DMS53 (cell line): ENCODE measurements at regions not wholly inside any gene's neighbourhood (a gene's known extent, or its start where the extent isn't known, plus 50 kb on each side); places are given as distances from the start of the nearest gene placed in this dataset.
"Not testable (repeated sequence)": the region's sequence is repeated elsewhere in the genome, so short reads cannot be mapped to it uniquely, and the experiment has no call there.

ENCODE experiments used
- DNase-seq: peaks from one replicate; lab custom pipeline; 2025; lab: John Stamatoyannopoulos, UW

GRCh38 chr10:53534428-53534827 is 761.8 kb upstream of the MBL2 start:
- DNase-seq, result no peak

DNA sequence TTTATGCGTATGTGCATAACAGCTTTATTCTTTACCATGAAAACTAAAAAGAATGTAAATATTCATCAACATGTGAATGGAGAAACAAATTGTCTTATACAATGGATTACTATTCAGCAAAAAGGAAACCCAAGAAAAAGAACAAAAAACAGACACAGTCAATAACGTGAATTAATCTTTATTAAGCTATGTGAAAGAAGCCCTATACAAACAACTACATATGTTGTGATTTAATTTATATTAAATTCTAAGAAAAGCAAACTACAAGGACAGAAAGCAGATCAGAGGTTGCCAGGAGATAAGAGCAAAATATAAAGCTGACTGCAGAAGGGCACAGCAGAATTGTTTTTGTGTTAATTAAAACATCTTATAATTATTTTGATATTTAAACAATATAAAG is 756.4 kb upstream of the MBL2 start:
- no peak for DNase-seq

DNA sequence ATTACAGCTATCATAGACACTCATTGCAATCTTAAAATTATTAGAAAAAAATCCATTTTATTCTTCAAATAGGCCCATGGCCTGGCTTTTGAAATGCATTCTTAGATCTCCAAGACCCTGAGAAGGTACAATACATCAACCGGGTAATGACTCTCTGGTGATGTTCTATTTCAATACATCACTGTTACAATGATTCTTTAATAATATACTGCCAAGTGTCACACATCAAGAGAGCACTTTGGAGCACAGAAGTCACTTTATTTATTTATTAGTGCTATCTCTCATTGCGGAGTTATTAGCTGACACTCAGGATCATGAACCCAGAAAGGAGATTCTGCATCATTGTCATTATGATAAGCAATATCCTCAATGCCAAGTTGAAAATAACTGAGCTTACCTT is 748.5 kb upstream of the MBL2 start:
- DNase-seq, result no peak

- DNase-seq, result no peak
These were observed 735.6 kb upstream of the MBL2 start for GRCh38 chr10:53508197-53508596.

- not testable (repeated sequence) for DNase-seq
These were observed 731.9 kb upstream of the MBL2 start for GRCh38 chr10:53504492-53504891.

GRCh38 chr10:53491774-53492173 is 719.2 kb upstream of the MBL2 start:
- DNase-seq, result no peak

DNA sequence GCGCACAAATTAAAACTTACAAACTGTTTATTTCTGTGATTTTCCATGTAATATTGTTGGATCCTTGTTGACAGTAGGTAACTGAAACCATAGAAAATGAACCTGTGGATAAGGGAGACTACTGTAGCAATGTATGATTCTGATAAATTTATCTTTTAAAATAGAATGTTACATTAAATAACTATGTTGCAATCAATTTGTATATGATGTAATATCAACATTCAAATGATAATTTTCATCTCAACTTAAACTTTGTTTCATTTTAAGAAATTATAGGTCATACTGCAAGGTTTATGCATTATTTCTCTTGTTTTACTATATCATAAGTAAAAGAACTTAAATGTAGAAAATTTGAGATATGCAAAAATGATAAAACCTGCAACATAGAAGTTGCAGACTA is 718.0 kb upstream of the MBL2 start:
- no peak for DNase-seq

GRCh38 chr10:53489335-53490182 is 717.0 kb upstream of the MBL2 start:
- no peak for DNase-seq

DNA sequence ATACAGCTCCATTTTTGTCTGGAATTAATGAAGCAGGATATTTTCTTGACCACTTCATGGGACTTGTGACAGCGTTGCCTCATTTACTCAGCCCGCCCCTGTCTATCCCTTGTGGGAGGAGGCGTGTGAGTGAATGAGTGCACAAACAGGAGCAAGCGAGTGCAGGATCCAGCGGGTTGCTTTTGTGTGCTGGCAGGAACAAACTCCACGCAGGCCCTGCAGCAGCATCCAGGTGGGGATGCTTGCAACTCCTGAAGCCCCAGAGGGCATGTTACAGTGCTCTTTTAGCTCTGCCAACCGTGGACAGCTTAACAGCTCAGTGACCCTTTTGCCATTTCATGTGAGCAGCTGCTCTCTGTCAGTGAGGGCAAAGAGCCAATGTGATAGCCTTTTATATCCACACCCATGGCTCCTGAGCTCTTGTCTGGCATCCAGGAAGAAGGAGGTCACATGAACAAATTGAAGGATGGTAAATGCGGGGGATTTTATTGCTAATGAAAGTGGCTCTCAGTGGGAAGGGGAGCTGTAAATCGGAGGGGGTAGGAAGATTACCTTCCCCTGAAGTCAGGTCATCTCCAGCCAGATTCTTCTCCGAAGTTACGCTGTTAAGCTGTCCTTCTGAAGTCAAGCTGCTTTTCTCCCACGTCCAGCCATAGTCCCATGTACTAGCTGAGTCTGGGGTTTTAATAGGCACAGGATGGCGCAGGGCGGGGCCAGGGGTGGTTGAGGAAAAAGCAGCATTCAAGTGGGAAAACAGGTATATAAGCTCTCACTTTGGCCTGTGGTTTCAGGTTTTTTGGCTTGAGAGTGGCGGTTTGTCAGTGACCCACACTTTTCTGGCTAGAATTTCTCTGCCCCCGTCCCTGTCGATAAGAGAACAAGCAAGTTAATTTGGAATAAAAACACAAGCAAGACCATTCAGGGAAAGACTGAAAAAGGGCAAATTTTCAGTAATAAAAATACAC is 714.7 kb upstream of the MBL2 start:
- DNase-seq, result no peak

DNA sequence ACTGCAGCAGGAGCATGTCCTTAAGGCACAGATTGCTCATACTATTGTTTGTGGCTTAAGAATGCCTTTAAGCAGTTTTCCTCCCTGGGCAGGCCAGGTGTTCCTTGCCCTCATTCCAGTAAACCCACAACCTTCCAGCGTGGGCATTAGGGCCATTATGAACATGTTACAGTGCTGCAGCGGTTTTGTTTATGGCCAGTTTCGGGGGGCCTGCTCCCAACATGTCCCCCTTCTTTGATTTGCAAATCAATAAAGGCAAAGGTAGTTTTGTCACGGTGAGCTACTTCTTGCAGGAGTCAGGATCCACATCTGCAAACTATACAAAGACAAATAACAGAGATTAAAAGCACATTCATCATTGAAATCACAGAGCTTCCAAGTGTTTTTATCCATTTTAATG is 712.8 kb upstream of the MBL2 start:
- DNase-seq, result not testable (repeated sequence)

DNA sequence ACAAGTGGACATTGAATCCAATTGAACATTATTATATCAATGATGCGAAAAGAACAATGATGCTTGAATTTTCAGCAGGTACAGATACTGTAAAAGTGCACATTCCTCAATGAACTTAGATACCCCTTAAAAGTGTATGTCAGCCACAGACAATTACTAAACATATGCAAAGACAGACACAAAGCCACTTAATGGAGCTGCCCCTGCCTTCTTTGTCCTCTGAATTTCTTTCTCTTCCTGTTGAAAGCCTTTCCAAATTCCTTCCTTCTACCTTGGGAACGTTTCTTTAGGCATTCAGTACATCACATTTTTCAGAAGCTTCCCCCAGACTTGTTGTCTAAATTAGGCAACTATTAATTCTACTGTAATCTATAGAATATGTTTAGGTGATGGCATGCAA is 706.8 kb upstream of the MBL2 start:
- no peak for DNase-seq

DNA sequence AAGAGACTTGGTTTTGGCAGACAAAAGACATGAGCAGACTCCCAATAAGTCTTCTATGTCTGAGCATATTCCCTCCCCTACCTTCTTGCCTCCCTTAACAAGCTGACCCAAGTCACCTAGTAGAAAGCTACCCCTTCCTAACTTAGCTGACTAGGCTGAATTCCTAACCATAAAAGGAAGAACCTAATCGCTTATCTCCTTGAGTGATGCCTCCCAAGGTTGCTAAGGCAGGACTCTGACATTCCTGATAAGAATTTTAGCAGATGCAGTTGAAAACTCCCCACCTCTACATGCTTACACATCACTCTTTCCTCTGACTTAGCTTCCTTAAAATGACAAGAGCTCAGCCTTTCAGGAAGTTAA is 704.7 kb upstream of the MBL2 start:
- no peak for DNase-seq

GRCh38 chr10:53476650-53477312 is 704.2 kb upstream of the MBL2 start:
- DNase-seq, result no peak

DNA sequence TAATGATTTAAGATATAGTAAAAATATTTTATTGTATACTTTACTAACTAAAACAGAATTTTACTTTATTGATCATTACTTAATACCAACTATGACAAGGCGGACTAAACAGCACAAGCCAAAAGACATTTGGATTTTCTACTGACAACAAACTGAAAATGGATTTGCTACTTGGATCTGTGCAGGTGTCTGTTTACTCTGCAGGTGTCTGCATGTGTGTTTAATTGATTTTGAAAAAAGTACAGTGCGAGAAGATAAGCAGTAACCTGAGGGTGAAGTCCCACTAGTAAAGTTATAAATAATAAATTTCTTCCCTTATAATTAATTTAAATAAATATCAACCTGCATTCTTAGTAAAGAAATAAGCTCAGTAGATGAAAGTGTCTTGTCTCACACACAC is 696.8 kb upstream of the MBL2 start:
- DNase-seq, result peak; percentile 34

DNA sequence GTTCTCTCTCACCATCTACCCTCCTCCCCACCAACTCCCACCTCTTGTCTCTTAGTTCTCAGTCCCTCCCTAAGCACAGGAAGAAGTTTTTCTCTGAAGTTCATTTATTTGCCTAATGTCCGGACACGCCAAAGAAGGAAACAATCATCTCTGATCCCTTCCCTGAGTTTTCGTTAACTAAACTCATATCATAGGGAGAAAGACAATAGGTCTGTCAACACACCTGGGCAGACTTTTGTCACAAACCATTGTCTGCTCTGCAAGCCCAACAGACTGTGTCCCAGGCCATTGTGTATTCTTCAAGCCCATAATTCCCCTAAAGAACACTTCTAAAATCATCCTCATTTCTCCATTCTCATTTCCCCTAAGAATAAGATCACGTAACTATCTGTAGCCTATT is 691.0 kb upstream of the MBL2 start:
- DNase-seq, result peak; percentile 62

DNA sequence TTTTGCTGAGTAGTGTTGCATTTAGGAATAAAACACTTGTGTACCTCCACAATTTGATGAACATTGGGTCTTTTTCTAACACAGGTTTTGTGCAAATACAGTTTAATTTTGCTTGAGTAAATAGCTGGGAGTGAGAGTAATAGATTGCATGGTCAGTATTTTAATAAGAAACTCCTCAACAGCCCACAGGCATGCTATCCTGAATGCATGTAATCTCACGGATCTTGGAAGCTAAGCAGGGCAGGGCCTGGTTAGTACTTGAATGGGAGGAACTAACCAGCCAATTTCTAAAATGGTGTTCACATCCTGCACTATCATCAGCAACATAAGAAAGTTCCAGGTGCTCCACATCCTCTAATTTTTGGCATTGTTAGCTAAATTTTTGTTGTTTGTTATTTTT is 685.4 kb upstream of the MBL2 start:
- no peak for DNase-seq

DNA sequence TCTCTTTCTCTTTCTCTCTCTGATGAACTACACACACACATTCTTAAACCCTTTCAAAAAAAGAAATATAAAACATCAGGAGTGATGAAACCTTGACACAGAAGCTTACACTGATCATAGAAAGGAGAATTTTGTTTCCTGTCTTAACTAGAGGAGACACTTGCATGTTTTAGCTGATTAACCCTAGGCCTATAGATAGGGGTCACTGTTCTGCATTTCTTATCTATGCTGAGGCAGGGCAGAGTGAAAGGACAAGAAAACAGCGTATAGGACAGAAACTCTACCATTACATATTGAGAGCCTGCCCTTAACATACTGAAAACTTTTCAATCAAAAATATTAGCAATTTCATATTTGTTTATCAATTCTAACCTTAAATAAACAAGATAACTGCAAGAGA is 680.6 kb upstream of the MBL2 start:
- DNase-seq, result peak; percentile 54

GRCh38 chr10:53447576-53447975 is 675.0 kb upstream of the MBL2 start:
- no peak for DNase-seq

GRCh38 chr10:53441843-53442242 is 669.3 kb upstream of the MBL2 start:
- DNase-seq, result no peak

DNA sequence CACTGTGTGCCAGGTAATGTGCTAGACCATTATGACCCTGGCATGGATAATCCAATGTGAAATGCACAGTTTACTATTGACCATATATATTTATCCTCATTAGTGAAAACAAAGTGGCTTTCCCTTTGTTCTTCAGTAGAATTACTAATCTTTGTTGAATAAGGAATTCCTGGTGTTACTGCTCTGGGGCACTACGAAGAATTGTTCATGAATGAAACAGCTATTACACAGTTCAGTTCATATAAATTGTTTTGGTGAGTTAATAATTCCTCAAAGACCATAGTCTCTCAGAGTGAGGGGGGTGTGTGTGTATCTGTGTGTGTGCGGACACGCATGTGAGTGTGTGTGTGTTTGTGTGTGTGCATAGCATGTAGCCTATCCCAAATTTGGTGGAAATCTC is 668.0 kb upstream of the MBL2 start:
- no peak for DNase-seq

DNA sequence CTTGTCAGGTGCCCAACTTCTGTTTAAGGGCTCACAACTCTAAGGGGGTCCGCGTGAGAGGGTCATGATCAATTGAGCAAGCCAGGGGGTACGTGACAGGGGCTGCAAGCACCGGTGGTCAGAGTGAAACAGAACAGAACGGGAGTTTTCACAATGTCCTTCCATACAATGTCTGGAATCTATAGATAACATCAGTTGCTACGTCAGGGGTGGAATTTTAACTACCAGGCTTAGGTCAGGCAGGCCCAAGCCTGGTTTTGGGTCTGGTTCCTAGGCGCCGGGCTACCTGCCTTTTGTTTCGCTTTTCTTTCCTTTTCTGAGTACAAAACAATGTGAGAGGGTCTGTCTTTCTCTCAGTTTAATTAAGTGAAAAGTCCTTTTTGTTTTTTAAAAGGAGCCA is 666.5 kb upstream of the MBL2 start:
- DNase-seq, result not testable (repeated sequence)

- DNase-seq, result no peak
These were observed 661.8 kb upstream of the MBL2 start for GRCh38 chr10:53434413-53434812.

DNA sequence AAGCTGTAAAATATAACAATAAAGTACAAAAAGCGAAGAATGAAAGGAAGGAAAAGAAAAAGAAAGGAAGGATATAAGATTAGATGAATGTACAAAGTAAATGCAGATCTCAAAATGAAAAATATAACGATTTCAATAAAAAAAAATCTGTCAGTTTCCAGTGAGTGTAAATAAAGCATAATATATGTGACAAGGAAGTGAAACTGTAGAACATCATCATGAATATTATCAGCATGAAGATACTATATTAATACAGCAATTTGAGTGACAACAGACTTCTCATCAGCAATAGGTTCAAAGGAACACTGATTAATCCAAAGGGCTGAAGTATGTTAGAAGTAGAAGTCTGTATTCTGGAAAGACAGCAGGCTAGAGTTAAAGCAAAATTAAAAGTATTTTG is 659.5 kb upstream of the MBL2 start:
- DNase-seq, result no peak
